Ishikawa (cell line): ENCODE measurements at regions not wholly inside any gene's neighbourhood (a gene's known extent, or its start where the extent isn't known, plus 50 kb on each side); places are given as distances from the start of the nearest gene placed in this dataset.

Source experiments
- CREB1 ChIP-seq: IDR thresholded peaks from 2 replicates; pipeline ENCODE4 v1.6.1; 2012; ENCODE audit warnings: low read depth
- EGR1 ChIP-seq: IDR thresholded peaks from 2 replicates; pipeline ENCODE4 v1.6.1; 2012
- EP300 ChIP-seq: IDR thresholded peaks from 2 replicates; pipeline ENCODE4 v1.6.1; 2012; ENCODE audit warnings: borderline replicate concordance
- FOXM1 ChIP-seq: IDR thresholded peaks from 2 replicates; pipeline ENCODE4 v1.6.1; 2012; ENCODE audit warnings: low read depth, borderline replicate concordance
- NFIC ChIP-seq: IDR thresholded peaks from 2 replicates; pipeline ENCODE4 v1.6.1; 2012
- TAF1 ChIP-seq: IDR thresholded peaks from 2 replicates; pipeline ENCODE4 v1.6.1; 2012; ENCODE audit warnings: low read depth, mild to moderate bottlenecking
- ZBTB7A ChIP-seq: IDR thresholded peaks from 2 replicates; pipeline ENCODE4 v1.6.1; 2012; ENCODE audit warnings: low read depth
- TF ChIP-seq, protein P1 (sequence below): IDR thresholded peaks from 2 replicates; pipeline ENCODE4 v1.6.1; 2012; ENCODE audit warnings: low read depth, mild to moderate bottlenecking
- TF ChIP-seq, protein P2 (sequence below): IDR thresholded peaks from 2 replicates; pipeline ENCODE4 v1.6.1; 2012
- TF ChIP-seq, protein P3 (sequence below): IDR thresholded peaks from 2 replicates; pipeline ENCODE4 v1.6.1; 2012

GRCh38 chrX:42973321-42973720, 195.4 kb upstream of the PPP1R2C start:
- TF ChIP-seq, protein P1, sequence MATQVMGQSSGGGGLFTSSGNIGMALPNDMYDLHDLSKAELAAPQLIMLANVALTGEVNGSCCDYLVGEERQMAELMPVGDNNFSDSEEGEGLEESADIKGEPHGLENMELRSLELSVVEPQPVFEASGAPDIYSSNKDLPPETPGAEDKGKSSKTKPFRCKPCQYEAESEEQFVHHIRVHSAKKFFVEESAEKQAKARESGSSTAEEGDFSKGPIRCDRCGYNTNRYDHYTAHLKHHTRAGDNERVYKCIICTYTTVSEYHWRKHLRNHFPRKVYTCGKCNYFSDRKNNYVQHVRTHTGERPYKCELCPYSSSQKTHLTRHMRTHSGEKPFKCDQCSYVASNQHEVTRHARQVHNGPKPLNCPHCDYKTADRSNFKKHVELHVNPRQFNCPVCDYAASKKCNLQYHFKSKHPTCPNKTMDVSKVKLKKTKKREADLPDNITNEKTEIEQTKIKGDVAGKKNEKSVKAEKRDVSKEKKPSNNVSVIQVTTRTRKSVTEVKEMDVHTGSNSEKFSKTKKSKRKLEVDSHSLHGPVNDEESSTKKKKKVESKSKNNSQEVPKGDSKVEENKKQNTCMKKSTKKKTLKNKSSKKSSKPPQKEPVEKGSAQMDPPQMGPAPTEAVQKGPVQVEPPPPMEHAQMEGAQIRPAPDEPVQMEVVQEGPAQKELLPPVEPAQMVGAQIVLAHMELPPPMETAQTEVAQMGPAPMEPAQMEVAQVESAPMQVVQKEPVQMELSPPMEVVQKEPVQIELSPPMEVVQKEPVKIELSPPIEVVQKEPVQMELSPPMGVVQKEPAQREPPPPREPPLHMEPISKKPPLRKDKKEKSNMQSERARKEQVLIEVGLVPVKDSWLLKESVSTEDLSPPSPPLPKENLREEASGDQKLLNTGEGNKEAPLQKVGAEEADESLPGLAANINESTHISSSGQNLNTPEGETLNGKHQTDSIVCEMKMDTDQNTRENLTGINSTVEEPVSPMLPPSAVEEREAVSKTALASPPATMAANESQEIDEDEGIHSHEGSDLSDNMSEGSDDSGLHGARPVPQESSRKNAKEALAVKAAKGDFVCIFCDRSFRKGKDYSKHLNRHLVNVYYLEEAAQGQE = no peak
- no peak for TF ChIP-seq TAF1
- TF ChIP-seq EP300 = no peak
- TF ChIP-seq CREB1 = no peak
- TF ChIP-seq, protein P2, sequence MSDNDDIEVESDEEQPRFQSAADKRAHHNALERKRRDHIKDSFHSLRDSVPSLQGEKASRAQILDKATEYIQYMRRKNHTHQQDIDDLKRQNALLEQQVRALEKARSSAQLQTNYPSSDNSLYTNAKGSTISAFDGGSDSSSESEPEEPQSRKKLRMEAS = no peak
- TF ChIP-seq NFIC = no peak
- TF ChIP-seq EGR1 = no peak
- TF ChIP-seq, protein P3, sequence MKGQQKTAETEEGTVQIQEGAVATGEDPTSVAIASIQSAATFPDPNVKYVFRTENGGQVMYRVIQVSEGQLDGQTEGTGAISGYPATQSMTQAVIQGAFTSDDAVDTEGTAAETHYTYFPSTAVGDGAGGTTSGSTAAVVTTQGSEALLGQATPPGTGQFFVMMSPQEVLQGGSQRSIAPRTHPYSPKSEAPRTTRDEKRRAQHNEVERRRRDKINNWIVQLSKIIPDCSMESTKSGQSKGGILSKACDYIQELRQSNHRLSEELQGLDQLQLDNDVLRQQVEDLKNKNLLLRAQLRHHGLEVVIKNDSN = no peak
- no peak for TF ChIP-seq FOXM1
- no peak for TF ChIP-seq ZBTB7A
